Sigmoid colon (tissue), 6 donors: ENCODE measurements at regions not wholly inside any gene's neighbourhood (a gene's known extent, or its start where the extent isn't known, plus 50 kb on each side); places are given as distances from the start of the nearest gene placed in this dataset.

Experiments
- DNase-seq: peaks from one replicate; pipeline ENCODE4 v3.0.0-alpha.2; 2019
- H3K27ac ChIP-seq, 4 donors: fragments of 200-600 bp; sonication (generic); one replicate each; pipeline ENCODE4 v1.5.1; 2016 to 2019; ENCODE audit warnings: mild to moderate bottlenecking in 1 of 4
- H3K27me3 ChIP-seq, 3 donors: fragments of 200-600 bp; sonication (generic); one replicate each; pipeline ENCODE4 v1.5.1; 2019; ENCODE audit warnings: mild to moderate bottlenecking in 1 of 3
- H3K36me3 ChIP-seq, 4 donors: fragments of 200-600 bp; sonication (generic); one replicate each; pipeline ENCODE4 v1.5.1; 2016 to 2019
- H3K4me1 ChIP-seq, 4 donors: fragments of 200-600 bp; sonication (generic); one replicate each; pipeline ENCODE4 v1.5.1; 2017 to 2019
- H3K4me3 ChIP-seq, 4 donors: fragments of 200-600 bp; sonication (generic); one replicate each; pipeline ENCODE4 v1.5.1; 2017 to 2019; ENCODE audit warnings: mild to moderate bottlenecking in 2 of 4, moderate library complexity in 1 of 4
- H3K9me3 ChIP-seq, 4 donors: fragments of 200-600 bp in 3 of 4; sonication (generic) in 3 of 4; one replicate each; pipeline versions ENCODE4 v1.5.1 to v1.6.1; 2013 to 2019
- EP300 ChIP-seq, 4 donors: sonication (generic); formaldehyde crosslinking; IDR thresholded peaks; one replicate each; pipeline ENCODE4 v1.6.1; 2017; ENCODE audit warnings: antibody characterized with exemption in 4 of 4
- POLR2A ChIP-seq, 2 donors: fragments of 450-650 bp; IDR thresholded peaks; one replicate each; pipeline ENCODE4 v1.6.1; 2016; ENCODE audit warnings: antibody characterized with exemption in 2 of 2, mild to moderate bottlenecking in 2 of 2, moderate library complexity in 2 of 2
- POLR2AphosphoS5 ChIP-seq, 4 donors: sonication (generic); formaldehyde crosslinking; IDR thresholded peaks; one replicate each; pipeline ENCODE4 v1.6.1; 2017; ENCODE audit warnings: antibody characterized with exemption in 4 of 4
- WGBS, 2 donors: extraction: QIAGEN DNeasy Blood & Tissue Kit; methylation state at CpG; one replicate each; pipeline ENCODE4 v1.1.7; 2013; 5-methylcytosine and 5-hydroxymethylcytosine counted together
- intact Hi-C: fragments of 100-400 bp; cut with DNase I; formaldehyde crosslinking; loops from one replicate; pipeline ENCODE4 v1.15.1; 2023
- TF ChIP-seq, protein P1 (sequence below), 4 experiments: fragments of 450-650 bp in 3 of 4; fragments of 200-600 bp in 1 of 4; IDR thresholded peaks; one replicate each; pipeline ENCODE4 v1.5.1; 2016 to 2019; ENCODE audit warnings: antibody characterized with exemption in 4 of 4, mild to moderate bottlenecking in 3 of 4, moderate library complexity in 2 of 4
- donor health status: healthy with polysubstance abuse.
- donor health status: healthy.

DNA sequence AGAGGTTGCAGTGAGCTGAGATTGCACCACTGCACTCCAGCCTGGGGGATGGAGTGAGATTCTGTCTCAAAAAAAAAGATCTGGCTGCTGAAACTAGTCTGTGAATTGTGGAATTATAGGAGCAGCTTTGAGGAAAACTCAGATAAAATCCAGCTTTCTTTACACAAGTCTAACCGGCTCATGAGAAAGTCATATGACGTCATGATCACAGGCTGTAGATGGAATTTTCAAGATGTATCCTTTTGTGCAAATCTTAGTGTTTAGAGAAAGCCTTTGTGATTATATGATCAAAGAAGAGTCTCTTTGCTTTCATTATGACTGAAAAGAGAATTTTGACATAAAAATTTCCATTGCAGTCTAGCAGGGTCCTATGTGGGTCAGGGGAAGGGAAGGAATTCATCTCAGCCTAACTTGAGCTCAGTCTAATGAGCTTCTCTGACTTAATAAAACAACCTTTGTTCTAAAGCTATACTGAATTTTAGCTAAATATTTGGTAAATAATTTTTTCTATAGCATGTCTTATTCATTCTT lies 90.2 kb upstream of the NCK2 start:
- peaks cover 0 to 2% (median 0%) of the 10 kb centered on the region in 4 donors for H3K9me3 ChIP-seq
- no peaks in the 10 kb centered on the region for H3K27me3 ChIP-seq
- H3K4me1 ChIP-seq = no peaks in the 10 kb centered on the region
- DNase-seq = no peak
- TF ChIP-seq, protein P1, sequence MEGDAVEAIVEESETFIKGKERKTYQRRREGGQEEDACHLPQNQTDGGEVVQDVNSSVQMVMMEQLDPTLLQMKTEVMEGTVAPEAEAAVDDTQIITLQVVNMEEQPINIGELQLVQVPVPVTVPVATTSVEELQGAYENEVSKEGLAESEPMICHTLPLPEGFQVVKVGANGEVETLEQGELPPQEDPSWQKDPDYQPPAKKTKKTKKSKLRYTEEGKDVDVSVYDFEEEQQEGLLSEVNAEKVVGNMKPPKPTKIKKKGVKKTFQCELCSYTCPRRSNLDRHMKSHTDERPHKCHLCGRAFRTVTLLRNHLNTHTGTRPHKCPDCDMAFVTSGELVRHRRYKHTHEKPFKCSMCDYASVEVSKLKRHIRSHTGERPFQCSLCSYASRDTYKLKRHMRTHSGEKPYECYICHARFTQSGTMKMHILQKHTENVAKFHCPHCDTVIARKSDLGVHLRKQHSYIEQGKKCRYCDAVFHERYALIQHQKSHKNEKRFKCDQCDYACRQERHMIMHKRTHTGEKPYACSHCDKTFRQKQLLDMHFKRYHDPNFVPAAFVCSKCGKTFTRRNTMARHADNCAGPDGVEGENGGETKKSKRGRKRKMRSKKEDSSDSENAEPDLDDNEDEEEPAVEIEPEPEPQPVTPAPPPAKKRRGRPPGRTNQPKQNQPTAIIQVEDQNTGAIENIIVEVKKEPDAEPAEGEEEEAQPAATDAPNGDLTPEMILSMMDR (IDR thresholded peaks at IDR 0.05) = no peak
- no peak for TF ChIP-seq POLR2AphosphoS5 (IDR thresholded peaks at IDR 0.05)
- H3K27ac ChIP-seq = no peak overlapping the region
- intact Hi-C loops = no loop called here
- WGBS, 2 donors = 68 to 83% methylated on average over 2 of the region's 2 CpGs
- H3K4me3 ChIP-seq = no peak overlapping the region
- no peaks in the 10 kb centered on the region for H3K36me3 ChIP-seq

DNA sequence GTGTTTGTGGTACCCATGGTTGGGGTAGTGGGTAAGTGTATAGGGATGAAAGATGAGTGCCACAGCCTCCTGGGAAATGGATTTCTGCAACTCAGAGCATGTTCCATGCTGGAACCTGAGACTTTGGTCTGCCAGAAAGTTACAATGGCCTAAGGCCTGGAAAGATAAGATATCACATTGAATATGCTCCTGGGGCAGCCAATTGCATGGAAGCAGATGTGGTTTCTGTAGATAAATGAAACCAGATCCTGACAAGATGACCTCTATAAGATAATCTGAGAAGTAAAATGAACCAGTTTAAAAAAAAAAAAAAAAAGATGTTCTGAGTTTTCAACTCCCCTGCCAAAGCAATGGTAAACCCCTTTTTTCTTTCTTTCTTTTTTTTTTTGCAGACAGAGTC lies 91.4 kb upstream of the NCK2 start:
- H3K4me1 ChIP-seq = no peaks in the 10 kb centered on the region
- intact Hi-C loops = no loop called here

GRCh38 chr2:105652014-105652796 lies 92.5 kb upstream of the NCK2 start:
- DNase-seq = no peak
- no peak for TF ChIP-seq EP300 (IDR thresholded peaks at IDR 0.05)
- TF ChIP-seq POLR2AphosphoS5 (IDR thresholded peaks at IDR 0.05) = no peak
- TF ChIP-seq, protein P1 (IDR thresholded peaks at IDR 0.05) = no peak
- no peak for TF ChIP-seq POLR2A (IDR thresholded peaks at IDR 0.05)
- H3K27ac ChIP-seq = no peak overlapping the region
- no peaks in the 10 kb centered on the region for H3K27me3 ChIP-seq
- H3K9me3 ChIP-seq = peaks cover 0 to 2% (median 0%) of the 10 kb centered on the region in 4 donors
- WGBS, 2 donors = 40 to 83% methylated on average over 13 of the region's 13 CpGs
- H3K36me3 ChIP-seq = no peaks in the 10 kb centered on the region
- no peak overlapping the region for H3K4me3 ChIP-seq
- intact Hi-C loops = no loop called here
- no peaks in the 10 kb centered on the region for H3K4me1 ChIP-seq

More for the DNA sequence above, 91.4 kb upstream of the NCK2 start:
- peaks cover 0 to 2% (median 0%) of the 10 kb centered on the region in 4 donors for H3K9me3 ChIP-seq
- H3K27me3 ChIP-seq = no peaks in the 10 kb centered on the region
- H3K36me3 ChIP-seq = no peaks in the 10 kb centered on the region
- no peak for DNase-seq
- no peak overlapping the region for H3K27ac ChIP-seq
- H3K4me3 ChIP-seq = no peak overlapping the region
- no peak for TF ChIP-seq POLR2A (IDR thresholded peaks at IDR 0.05)
- TF ChIP-seq, protein P1 (IDR thresholded peaks at IDR 0.05) = no peak
- TF ChIP-seq POLR2AphosphoS5 (IDR thresholded peaks at IDR 0.05) = no peak
- TF ChIP-seq EP300 (IDR thresholded peaks at IDR 0.05) = no peak

DNA sequence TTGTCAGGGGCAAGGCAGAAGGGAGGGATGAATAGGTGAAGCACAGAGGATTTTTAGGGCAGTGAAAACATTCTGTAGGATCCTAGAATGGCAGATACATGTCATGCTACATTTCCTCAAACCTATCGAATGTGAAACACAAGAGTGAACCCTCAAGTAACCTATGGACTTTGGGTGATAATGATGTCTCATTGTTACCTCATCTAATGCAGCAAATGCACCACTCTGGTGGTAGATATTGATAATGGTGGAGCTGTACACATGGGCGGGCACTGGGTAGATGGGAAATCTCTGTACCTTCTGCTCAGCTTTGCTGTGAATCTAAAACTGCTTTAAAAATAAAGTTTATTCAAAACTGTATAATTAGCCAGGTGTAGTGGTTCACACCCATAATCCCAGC lies 95.2 kb upstream of the NCK2 start:
- no peak overlapping the region for H3K27ac ChIP-seq
- 67 to 74% methylated on average over 2 of the region's 2 CpGs for WGBS, 2 donors
- DNase-seq = no peak
- no peak overlapping the region for H3K4me3 ChIP-seq
- H3K36me3 ChIP-seq = no peaks in the 10 kb centered on the region
- TF ChIP-seq POLR2AphosphoS5 (IDR thresholded peaks at IDR 0.05) = no peak
- TF ChIP-seq, protein P1 (IDR thresholded peaks at IDR 0.05) = no peak
- TF ChIP-seq POLR2A (IDR thresholded peaks at IDR 0.05) = no peak
- no peak for TF ChIP-seq EP300 (IDR thresholded peaks at IDR 0.05)
- no peaks in the 10 kb centered on the region for H3K27me3 ChIP-seq
- intact Hi-C loops = no loop called here
- no peaks in the 10 kb centered on the region for H3K9me3 ChIP-seq
- H3K4me1 ChIP-seq = no peaks in the 10 kb centered on the region
